Occipital lobe (tissue), 1 donor: ENCODE measurements at regions not wholly inside any gene's neighbourhood (a gene's known extent, or its start where the extent isn't known, plus 50 kb on each side); places are given as distances from the start of the nearest gene placed in this dataset.

Experiments used
- DNase-seq: peaks from one replicate; lab custom pipeline; 2025; lab: John Stamatoyannopoulos, UW

DNA sequence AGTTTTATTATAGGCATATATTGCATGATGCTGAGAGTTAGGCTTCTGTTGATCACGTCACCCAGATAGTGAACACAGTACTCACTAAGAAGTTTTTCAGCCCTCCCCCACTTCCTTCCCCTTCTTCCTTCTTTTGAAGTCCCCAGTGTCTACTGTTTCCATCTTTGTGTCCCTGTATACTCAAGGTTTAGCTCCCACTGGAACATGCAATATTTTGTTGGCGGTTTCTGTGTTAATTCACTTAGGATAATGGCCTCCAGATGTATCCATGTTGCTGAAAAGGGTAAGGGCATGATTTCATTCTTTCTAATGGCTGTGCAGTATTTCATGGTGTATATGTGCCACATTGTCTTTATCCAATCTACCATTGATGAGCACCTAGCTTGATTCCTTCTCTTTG lies 764.3 kb downstream of the MTRR start:
- DNase-seq: no peak

DNA sequence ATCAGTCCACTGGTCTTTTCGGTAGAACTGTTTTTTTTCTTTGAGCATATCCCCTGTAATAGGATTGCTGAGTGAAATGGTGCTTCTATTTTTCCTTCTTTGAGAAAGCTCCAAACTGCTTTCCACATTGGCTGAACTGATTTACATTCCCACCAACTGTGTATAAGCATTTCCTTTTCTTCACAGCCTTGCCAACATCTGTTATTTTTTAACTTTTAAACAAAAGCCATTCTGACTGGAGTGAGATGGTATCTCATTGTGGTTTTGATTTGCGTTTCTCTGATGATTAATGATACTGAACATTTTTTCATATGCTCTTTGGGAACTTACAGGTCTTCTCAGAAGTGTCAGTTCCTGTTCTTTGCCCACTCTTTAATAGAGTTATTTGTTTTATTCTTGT lies 764.7 kb downstream of the MTRR start:
- DNase-seq: no peak

DNA sequence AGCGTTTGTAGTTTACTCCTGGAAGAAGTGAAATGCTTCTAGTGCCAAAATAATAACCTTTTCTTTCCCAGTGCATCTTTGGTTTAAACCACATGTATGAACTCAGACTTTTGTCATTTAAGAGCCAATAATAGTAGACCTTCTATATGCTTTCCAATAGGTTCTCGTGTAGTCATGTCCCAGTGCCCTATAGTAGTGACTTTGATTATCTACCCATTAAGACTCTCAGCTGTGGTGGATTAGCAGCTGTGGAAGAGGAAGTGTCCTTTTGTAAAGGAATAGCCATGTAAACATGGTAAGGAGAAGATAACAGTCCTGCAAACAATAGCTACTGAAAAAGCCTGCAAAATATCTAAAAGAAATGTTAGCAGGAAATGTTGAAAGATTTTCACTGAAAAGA lies 765.3 kb downstream of the MTRR start:
- no peak for DNase-seq

DNA sequence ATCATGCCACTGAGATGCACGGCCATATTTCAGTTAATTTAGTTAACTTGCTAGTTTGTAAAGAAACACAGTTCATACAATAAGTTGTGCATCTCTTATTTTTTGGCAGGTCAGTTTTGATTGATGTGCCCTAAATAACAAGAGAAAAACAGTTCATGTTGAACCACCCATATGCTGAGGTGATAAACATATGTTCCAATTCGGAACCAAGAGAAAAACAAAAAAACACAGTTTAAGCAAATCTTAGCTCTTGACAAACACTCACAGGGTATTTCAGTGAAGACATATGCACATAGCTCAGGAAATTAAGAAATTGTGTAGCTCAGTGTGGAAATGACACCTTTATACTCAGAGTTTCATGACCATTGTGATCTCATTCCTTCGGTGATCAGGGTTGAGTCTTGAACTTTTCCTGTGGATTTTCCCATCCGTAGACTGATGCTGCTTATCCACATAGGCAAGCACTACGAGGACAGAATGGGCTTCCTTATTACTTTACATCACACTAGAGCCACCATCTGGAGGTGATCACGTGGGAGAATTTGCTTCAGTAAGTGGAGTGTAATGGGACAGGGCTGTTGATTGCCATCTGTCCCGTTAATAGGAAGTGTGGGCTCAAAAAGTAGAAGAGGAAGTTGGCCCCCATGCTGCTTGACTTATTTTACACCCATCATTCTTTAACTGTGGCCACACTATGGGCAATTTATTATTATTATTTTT lies 773.0 kb downstream of the MTRR start:
- no peak for DNase-seq

GRCh38 chr5:8644377-8644776 lies 775.4 kb downstream of the MTRR start:
- DNase-seq: no peak

- DNase-seq: no peak
Measured at GRCh38 chr5:8647111-8647510, 778.2 kb downstream of the MTRR start.

GRCh38 chr5:8650186-8650585 lies 781.2 kb downstream of the MTRR start:
- no peak for DNase-seq

DNA sequence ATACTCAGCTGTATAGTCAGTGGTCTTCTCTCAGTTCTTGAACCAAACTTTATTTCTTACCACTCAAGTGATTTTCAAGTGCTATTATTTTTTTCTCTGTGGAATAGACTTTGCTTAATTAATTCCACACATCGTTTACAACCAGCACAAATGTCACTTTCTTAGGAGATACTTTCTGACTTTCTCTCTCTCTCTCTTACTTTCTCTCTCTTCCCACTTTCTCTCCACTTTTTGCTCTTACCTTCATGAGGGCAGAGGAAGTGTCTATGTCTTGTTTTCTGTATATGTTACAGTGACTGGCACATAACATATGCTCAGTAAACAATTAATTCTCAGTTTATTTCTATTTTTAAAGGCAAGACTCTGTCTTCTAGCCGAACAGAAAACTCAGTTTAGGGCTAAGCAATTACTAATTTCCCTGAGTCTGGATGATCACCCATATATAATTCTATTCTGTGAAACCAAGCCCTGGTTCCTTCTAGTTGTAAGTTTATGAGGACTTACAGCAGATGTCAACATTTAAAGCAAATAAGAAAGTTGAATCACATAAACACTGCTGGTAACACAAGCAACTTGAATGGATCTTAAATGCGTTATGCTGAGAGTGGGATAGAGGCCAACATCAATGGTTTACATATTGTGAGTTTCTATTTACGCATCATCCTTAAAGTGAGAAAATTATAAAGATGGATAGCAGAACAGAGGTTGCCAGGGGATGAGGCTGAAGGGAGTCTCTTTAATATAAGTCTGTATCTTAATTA lies 791.4 kb downstream of the MTRR start:
- DNase-seq: no peak

DNA sequence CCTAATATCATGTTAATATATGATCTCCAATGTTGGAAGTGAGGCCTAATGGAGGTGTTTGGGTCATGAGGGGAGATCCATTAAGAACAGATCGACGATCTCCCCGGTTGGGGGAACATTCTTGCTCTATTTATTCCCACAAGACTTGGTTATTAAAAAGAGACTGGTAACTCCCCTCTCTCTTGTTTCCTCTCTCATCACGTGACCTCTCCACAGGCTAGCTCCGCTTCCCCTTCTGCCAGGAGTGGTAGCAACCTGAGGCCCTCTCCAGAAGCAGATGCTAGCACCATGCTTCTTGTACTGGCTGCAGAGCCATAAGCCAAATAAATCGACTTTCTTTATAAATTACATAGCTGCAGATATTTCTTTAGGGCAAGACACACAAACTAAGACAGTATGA lies 794.4 kb downstream of the MTRR start:
- DNase-seq: no peak

GRCh38 chr5:8675182-8675581 lies 806.2 kb downstream of the MTRR start:
- DNase-seq: no peak

- no peak for DNase-seq
Measured at GRCh38 chr5:8676695-8677094, 807.7 kb downstream of the MTRR start.

DNA sequence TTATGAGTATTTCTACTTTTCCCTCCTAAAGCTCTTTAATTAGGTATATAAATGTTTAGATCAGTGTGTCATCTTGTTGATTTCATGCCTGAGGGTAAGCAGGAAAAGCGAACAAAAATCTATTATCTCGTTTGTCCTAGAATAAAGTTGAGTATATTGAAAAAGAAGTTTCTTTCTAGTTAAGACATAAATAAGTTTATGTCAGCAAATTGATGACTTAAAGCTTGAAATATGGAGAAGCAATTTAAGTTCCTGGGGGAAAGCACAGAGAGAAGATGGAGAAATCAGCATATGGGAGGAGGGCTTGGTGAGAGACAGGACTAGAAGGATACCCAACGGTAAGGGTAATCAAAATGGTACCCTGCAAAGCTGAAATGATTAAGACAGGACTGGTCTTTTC lies 813.4 kb downstream of the MTRR start:
- no peak for DNase-seq

GRCh38 chr5:8683496-8683895 lies 814.5 kb downstream of the MTRR start:
- no peak for DNase-seq

- DNase-seq: no peak
Measured at GRCh38 chr5:8685704-8686103, 816.8 kb downstream of the MTRR start.

DNA sequence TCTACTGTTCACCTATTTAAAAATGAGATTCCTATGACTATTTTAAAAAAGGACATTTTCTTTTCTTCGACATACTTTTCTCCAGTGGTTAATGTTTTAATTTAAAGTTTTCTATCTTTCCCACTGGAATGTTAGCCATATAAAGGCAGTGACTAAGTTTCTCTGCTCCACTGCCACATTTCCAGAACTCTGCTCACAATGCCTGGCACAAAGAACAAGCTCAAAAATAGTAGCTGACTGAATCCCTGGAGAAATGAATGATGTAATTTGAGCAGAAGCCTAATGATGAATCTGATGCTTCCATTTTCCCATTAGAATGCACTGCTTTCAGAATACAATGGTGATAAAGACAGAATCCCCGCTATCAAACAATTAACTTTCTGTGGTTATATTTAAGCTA lies 817.8 kb downstream of the MTRR start:
- no peak for DNase-seq

DNA sequence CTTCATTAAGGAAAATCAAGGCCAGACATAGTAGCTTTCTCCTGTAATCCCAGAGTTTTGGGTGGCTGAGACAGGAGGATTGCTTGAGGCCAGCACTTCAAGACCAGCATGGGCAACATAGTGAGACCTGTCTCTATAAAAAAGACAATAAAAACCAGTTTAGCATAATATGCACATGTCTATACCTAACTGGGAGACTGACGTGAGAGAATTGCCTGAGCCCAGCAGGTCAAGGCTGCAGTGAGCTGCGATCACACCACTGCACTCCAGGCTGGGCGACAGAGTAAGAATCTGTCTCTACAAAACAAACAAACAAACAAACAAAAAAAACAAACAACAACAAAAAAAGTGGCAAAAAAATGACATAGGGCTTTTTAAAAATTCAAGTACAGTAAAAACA lies 820.8 kb downstream of the MTRR start:
- no peak for DNase-seq

DNA sequence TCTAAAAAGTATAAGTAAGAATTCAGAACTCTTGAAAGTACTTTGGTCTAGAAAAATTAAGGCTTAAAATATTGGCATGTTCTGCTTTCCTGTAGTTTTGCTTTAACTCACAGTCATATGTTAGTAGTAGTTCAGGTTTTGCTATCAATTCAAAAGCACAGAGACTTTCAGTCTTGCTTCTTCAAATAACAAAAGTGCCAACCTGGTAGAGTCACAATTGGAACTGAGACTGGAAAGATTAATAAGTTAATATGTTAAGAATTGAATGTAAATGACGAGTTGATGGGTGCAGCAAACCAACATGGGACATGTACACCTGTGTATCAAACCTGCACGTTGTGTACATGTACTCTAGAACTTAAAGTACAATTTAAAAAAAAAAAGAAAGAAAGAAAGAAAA lies 822.3 kb downstream of the MTRR start:
- DNase-seq: no peak

- DNase-seq: no peak
Measured at GRCh38 chr5:8693341-8693844, 824.4 kb downstream of the MTRR start.

DNA sequence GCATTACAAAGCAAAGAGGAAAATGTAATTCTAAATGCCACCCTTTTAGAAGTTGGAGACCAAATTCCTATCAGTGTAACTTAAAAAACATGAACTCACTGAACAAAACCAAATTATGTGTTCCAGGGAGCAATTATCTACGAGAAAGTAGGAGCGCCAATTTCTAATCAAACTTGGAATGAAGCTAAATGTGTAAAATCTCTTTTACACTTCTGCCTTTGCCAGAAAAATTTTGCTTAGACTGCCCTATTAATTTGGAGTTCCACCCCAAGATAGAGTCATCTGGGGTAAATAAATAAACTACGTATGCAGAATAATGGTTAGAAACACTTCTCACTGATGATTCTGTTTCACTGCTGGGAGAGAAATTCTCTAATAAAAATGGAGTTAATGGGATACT lies 825.6 kb downstream of the MTRR start:
- no peak for DNase-seq

- no peak for DNase-seq
Measured at GRCh38 chr5:8695902-8696845, 827.2 kb downstream of the MTRR start.

GRCh38 chr5:8700222-8700621 lies 831.3 kb downstream of the MTRR start:
- DNase-seq: no peak

DNA sequence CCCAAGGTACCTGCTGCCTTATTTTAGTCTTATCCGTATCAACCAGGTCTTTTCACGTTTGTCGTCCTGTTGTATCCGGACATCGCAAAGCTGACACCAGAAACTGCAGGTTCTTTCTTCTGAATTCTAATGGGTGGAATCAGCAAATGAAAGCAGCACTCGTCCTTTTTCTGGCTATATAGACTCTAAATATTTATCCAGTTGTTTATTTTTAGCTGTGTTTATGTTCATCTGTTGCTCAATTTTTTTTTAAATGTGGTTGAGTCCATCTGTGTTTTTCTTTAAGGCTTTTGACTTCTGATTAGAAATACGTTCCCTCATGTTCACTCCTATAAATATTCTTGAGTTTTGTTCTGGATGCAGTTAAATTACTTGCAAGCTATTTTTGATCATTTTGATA lies 831.7 kb downstream of the MTRR start:
- DNase-seq: no peak
